Astrocyte of the cerebellum (primary cell): ENCODE measurements at regions not wholly inside any gene's neighbourhood (a gene's known extent, or its start where the extent isn't known, plus 50 kb on each side); places are given as distances from the start of the nearest gene placed in this dataset.
A peak's percentile ranks its signal among the peaks of the same experiment; 100 is the strongest.

Source experiments
- DNase-seq: peaks from one replicate; pipeline ENCODE4 v3.0.0-alpha.2; 2011; ENCODE audit warnings: low read depth
- H3K4me3 ChIP-seq: 2 replicates; pipeline ENCODE4 v1.5.1; 2011; ENCODE audit warnings: mild to moderate bottlenecking, low read depth, low read length, moderate library complexity
- in situ Hi-C: cut with HindIII; loops from 2 replicates; pipeline ENCODE4 v1.10.0; 2017; ENCODE audit warnings: low sequenced_read_pairs
- TF ChIP-seq, protein P1 (sequence below): IDR thresholded peaks from 2 replicates; pipeline ENCODE4 v1.5.1; 2012; ENCODE audit warnings: low read length, low read depth, moderate library complexity, mild to moderate bottlenecking; ENCODE audit errors: missing control alignments

DNA sequence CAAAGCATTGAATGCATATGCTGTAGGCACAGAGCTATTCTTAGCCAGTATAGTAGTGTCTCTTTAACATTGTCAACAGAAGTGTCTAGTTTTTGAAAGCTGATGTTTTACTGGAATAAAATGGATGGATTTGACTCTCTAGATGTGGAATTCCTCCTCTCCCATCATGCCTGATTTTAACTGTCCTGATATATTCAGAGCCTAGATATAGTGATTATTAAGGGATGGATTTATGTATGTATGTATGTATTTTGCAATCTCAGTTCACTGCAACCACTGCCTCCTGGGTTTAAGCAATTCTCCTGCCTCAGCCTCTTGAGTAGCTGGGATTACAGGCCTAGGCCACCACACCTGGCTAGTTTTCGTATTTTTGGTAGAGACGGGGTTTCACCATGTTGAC lies 144.8 kb upstream of the NAV3 start:
- TF ChIP-seq, protein P1, sequence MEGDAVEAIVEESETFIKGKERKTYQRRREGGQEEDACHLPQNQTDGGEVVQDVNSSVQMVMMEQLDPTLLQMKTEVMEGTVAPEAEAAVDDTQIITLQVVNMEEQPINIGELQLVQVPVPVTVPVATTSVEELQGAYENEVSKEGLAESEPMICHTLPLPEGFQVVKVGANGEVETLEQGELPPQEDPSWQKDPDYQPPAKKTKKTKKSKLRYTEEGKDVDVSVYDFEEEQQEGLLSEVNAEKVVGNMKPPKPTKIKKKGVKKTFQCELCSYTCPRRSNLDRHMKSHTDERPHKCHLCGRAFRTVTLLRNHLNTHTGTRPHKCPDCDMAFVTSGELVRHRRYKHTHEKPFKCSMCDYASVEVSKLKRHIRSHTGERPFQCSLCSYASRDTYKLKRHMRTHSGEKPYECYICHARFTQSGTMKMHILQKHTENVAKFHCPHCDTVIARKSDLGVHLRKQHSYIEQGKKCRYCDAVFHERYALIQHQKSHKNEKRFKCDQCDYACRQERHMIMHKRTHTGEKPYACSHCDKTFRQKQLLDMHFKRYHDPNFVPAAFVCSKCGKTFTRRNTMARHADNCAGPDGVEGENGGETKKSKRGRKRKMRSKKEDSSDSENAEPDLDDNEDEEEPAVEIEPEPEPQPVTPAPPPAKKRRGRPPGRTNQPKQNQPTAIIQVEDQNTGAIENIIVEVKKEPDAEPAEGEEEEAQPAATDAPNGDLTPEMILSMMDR, result no peak

DNA sequence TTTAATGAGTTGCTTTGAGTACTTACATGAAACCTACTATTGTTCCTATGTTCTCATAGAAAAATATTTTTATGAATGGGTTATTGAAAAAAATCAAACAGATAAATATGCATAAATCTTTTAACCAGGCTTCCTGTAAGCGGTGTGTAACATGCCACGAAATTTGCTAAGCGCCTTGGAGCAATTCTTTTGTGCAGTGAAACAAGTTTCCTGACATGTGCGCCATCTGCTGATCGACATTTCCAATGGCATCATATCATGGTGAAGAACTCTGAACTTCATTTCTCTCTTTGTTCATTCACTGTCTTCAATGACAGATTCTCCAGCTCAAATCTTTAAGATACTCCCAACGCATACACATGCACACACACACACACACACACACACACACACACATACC lies 145.6 kb upstream of the NAV3 start:
- peak; percentile 80 for DNase-seq
- TF ChIP-seq, protein P1, result peak; percentile 75
- no peak overlapping the region for H3K4me3 ChIP-seq
- in situ Hi-C loops, result loop anchor here (25.0 kb wide), 2 partner anchors 523 to 623 kb away; partner anchors contain the start of gene E2F7

More for the DNA sequence above, 144.8 kb upstream of the NAV3 start:
- H3K4me3 ChIP-seq, result no peak overlapping the region
- in situ Hi-C loops, result loop anchor here (25.0 kb wide), 2 partner anchors 524 to 624 kb away; partner anchors contain the start of gene E2F7
- no peak for DNase-seq

DNA sequence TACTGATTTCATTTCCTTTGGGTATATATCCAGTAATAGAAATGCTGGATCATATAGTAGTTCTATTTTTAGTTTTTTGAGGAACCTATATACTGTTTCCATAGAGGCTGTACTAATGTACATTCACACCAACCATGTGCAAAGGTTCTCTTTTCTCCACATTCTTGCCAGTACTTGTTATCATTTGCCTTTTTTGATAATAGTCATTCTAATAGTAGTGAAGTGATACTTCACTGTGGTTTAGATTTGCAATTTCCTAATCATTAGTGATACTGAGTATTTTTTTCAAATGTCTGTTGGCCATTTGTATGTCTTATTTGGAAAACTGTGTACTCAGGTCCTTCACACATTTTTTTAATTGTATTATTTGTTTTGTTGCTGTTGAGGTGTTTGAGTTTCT lies 148.2 kb upstream of the NAV3 start:
- no peak overlapping the region for H3K4me3 ChIP-seq
- TF ChIP-seq, protein P1, result no peak
- DNase-seq, result no peak
- in situ Hi-C loops, result loop anchor here (25.0 kb wide), 2 partner anchors 520 to 620 kb away; partner anchors contain the start of gene E2F7

DNA sequence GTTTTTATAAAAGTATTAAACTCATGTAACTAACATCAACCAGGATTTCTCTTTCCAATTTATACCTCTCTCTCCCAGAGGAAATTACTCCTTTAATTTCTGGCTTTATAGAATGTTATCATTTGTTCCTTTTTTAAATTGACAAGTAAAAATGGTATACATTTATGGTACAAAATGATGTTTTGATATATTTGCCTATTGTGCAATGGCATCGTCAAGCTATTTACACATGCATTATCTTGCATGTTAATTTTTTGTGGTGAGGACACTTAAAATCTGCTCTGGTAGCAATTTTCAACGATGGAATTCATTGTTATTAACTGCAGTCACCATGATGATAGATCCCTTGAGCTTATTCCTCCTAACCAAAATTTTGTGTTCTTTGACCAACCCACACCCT lies 149.0 kb upstream of the NAV3 start:
- TF ChIP-seq, protein P1, result no peak
- H3K4me3 ChIP-seq, result no peak overlapping the region
- in situ Hi-C loops, result loop anchor here (25.0 kb wide), 2 partner anchors 519 to 619 kb away; partner anchors contain the start of gene E2F7
- DNase-seq, result no peak

DNA sequence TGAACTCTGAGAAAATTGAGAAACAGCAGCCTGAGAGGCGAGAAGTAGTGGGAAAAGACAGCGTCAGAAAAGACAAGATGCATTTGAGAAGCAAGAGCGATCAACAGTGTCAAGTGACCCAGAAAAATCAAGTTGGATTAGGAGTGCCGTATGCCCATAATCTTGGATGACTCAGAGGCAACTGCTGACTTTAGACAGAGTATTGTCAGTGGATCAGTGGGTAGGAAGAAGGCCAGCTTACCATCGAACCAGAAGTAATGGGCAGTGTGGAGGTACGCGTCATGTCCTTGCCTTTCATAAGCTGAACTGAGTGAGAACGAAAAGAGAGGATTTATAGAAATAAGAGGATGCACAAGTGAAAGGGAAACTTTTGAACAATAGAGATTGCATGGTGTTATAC lies 151.0 kb upstream of the NAV3 start:
- H3K4me3 ChIP-seq, result no peak overlapping the region
- TF ChIP-seq, protein P1, result no peak
- in situ Hi-C loops, result loop anchor here (25.0 kb wide), 2 partner anchors 517 to 617 kb away; partner anchors contain the start of gene E2F7
- DNase-seq, result no peak

DNA sequence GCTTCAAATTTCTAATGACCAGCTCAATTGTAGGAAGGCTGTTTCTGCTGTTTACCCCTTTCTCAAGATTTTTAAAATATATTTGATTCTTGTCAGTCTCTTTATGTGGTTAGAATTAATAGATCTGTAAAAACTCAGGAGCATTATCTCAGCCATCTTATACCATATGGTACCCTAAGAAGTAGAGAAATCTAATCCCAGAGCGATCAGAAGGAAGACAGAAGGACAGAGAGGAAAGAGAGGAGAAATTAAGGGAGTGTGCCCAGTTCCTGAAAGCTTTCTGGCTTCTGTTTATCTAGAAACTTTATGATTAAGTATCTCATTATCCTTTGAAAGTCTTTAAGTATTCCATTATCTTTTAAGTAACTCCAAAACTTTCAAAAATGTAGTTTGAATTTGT lies 152.1 kb upstream of the NAV3 start:
- in situ Hi-C loops, result loop anchor here (25.0 kb wide), 2 partner anchors 516 to 616 kb away; partner anchors contain the start of gene E2F7
- TF ChIP-seq, protein P1, result no peak
- no peak for DNase-seq
- H3K4me3 ChIP-seq, result no peak overlapping the region
